ENCODE measurements at regions not wholly inside any gene's neighbourhood (a gene's known extent, or its start where the extent isn't known, plus 50 kb on each side); places are given as distances from the start of the nearest gene placed in this dataset.
"Not testable (repeated sequence)": the region's sequence is repeated elsewhere in the genome, so short reads cannot be mapped to it uniquely, and the experiment has no call there.

GRCh38 chr21:36613554-36613953 lies 85.4 kb upstream of the SIM2 start:
- WGBS: 89% methylated on average over 3 of the region's 3 CpGs
- no peak overlapping the region for H3K9ac ChIP-seq (ENCODE audit: low read depth, low read length)

GRCh38 chr21:36615274-36615964 lies 83.5 kb upstream of the SIM2 start:
- Histone ChIP-seq H3K4me3 (ENCODE audit: low read length) (no peak overlapping the region), H3K9me3 (ENCODE audit: insufficient read depth, low read depth, low read length) (peaks cover 15% of the 10 kb centered on the region), H3K9ac (ENCODE audit: low read depth, low read length) (no peak overlapping the region), H3K27me3 (ENCODE audit: insufficient read depth, low read length) (no peaks in the 10 kb centered on the region), H3K27ac (ENCODE audit: low read depth, low read length) (no peak overlapping the region), H3K36me3 (ENCODE audit: insufficient read depth, low read length) (no peaks in the 10 kb centered on the region), H3K4me1 (ENCODE audit: insufficient read depth, low read length) (no peaks in the 10 kb centered on the region)
- WGBS: 73% methylated on average over 5 of the region's 5 CpGs

More at GRCh38 chr21:36613554-36613953, 85.4 kb upstream of the SIM2 start:
- no peaks in the 10 kb centered on the region for H3K27me3 ChIP-seq (ENCODE audit: insufficient read depth, low read length)
- no peak overlapping the region for H3K4me3 ChIP-seq (ENCODE audit: low read length)
- H3K4me1 ChIP-seq (ENCODE audit: insufficient read depth, low read length): 0 out of 2 replicates have a peak, but pooled peaks cover under 1% of the 10 kb centered on the region
- H3K9me3 ChIP-seq (ENCODE audit: insufficient read depth, low read depth, low read length): peaks cover 29% of the 10 kb centered on the region
- H3K36me3 ChIP-seq (ENCODE audit: insufficient read depth, low read length): no peaks in the 10 kb centered on the region
- no peak overlapping the region for H3K27ac ChIP-seq (ENCODE audit: low read depth, low read length)

GRCh38 chr21:36616773-36617172 lies 82.1 kb upstream of the SIM2 start:
- H3K4me1 ChIP-seq (ENCODE audit: insufficient read depth, low read length); H3K36me3 ChIP-seq (ENCODE audit: insufficient read depth, low read length); H3K27me3 ChIP-seq (ENCODE audit: insufficient read depth, low read length); H3K9ac ChIP-seq (ENCODE audit: low read depth, low read length); H3K4me3 ChIP-seq (ENCODE audit: low read length); H3K27ac ChIP-seq (ENCODE audit: low read depth, low read length): not testable (repeated sequence)
- 98% methylated on average over 13 of the region's 13 CpGs for WGBS
- H3K9me3 ChIP-seq (ENCODE audit: insufficient read depth, low read depth, low read length): peaks cover 15% of the 10 kb centered on the region

- not testable (repeated sequence) for H3K9ac ChIP-seq (ENCODE audit: low read depth, low read length); H3K36me3 ChIP-seq (ENCODE audit: insufficient read depth, low read length); H3K27me3 ChIP-seq (ENCODE audit: insufficient read depth, low read length); H3K9me3 ChIP-seq (ENCODE audit: insufficient read depth, low read depth, low read length); H3K4me1 ChIP-seq (ENCODE audit: insufficient read depth, low read length); H3K4me3 ChIP-seq (ENCODE audit: low read length); H3K27ac ChIP-seq (ENCODE audit: low read depth, low read length)
- no CpG with 5 or more reads among the region's 1 CpG for WGBS
Measured at GRCh38 chr21:36621794-36622193, 77.1 kb upstream of the SIM2 start.

GRCh38 chr21:36624105-36624504 lies 74.8 kb upstream of the SIM2 start:
- H3K36me3 ChIP-seq (ENCODE audit: insufficient read depth, low read length): no peaks in the 10 kb centered on the region
- no peaks in the 10 kb centered on the region for H3K9me3 ChIP-seq (ENCODE audit: insufficient read depth, low read depth, low read length)
- H3K27me3 ChIP-seq (ENCODE audit: insufficient read depth, low read length): no peaks in the 10 kb centered on the region
- no peak overlapping the region for H3K4me3 ChIP-seq (ENCODE audit: low read length)
- WGBS: 94% methylated on average over 4 of the region's 4 CpGs
- no peaks in the 10 kb centered on the region for H3K4me1 ChIP-seq (ENCODE audit: insufficient read depth, low read length)
- H3K9ac ChIP-seq (ENCODE audit: low read depth, low read length): no peak overlapping the region
- H3K27ac ChIP-seq (ENCODE audit: low read depth, low read length): no peak overlapping the region

- H3K27ac ChIP-seq (ENCODE audit: low read depth, low read length): no peak overlapping the region
- no peaks in the 10 kb centered on the region for H3K9me3 ChIP-seq (ENCODE audit: insufficient read depth, low read depth, low read length)
- H3K4me3 ChIP-seq (ENCODE audit: low read length): no peak overlapping the region
- H3K4me1 ChIP-seq (ENCODE audit: insufficient read depth, low read length): no peaks in the 10 kb centered on the region
- no peaks in the 10 kb centered on the region for H3K36me3 ChIP-seq (ENCODE audit: insufficient read depth, low read length)
- H3K9ac ChIP-seq (ENCODE audit: low read depth, low read length): no peak overlapping the region
- H3K27me3 ChIP-seq (ENCODE audit: insufficient read depth, low read length): peaks cover 10% of the 10 kb centered on the region
- WGBS: 91% methylated on average over 3 of the region's 3 CpGs
Measured at GRCh38 chr21:36626791-36627190, 72.1 kb upstream of the SIM2 start.

- Histone ChIP-seq H3K9ac (ENCODE audit: low read depth, low read length) (no peak overlapping the region), H3K27me3 (ENCODE audit: insufficient read depth, low read length) (peaks cover 11% of the 10 kb centered on the region), H3K4me1 (ENCODE audit: insufficient read depth, low read length) (no peaks in the 10 kb centered on the region), H3K27ac (ENCODE audit: low read depth, low read length) (no peak overlapping the region), H3K9me3 (ENCODE audit: insufficient read depth, low read depth, low read length) (no peaks in the 10 kb centered on the region), H3K36me3 (ENCODE audit: insufficient read depth, low read length) (no peaks in the 10 kb centered on the region), H3K4me3 (ENCODE audit: low read length) (no peak overlapping the region)
- 100% methylated on average over 5 of the region's 5 CpGs for WGBS
Measured at GRCh38 chr21:36627242-36627641, 71.7 kb upstream of the SIM2 start.

GRCh38 chr21:36628106-36628505 lies 70.8 kb upstream of the SIM2 start:
- Histone ChIP-seq H3K4me3 (ENCODE audit: low read length) (no peak overlapping the region), H3K27me3 (ENCODE audit: insufficient read depth, low read length) (peaks cover 14% of the 10 kb centered on the region), H3K4me1 (ENCODE audit: insufficient read depth, low read length) (no peaks in the 10 kb centered on the region), H3K9ac (ENCODE audit: low read depth, low read length) (no peak overlapping the region), H3K9me3 (ENCODE audit: insufficient read depth, low read depth, low read length) (no peaks in the 10 kb centered on the region), H3K27ac (ENCODE audit: low read depth, low read length) (no peak overlapping the region), H3K36me3 (ENCODE audit: insufficient read depth, low read length) (no peaks in the 10 kb centered on the region)
- 94% methylated on average over 9 of the region's 9 CpGs for WGBS

- no peaks in the 10 kb centered on the region for H3K36me3 ChIP-seq (ENCODE audit: insufficient read depth, low read length)
- H3K27me3 ChIP-seq (ENCODE audit: insufficient read depth, low read length): peaks cover 14% of the 10 kb centered on the region
- no peak overlapping the region for H3K4me3 ChIP-seq (ENCODE audit: low read length)
- no peak overlapping the region for H3K27ac ChIP-seq (ENCODE audit: low read depth, low read length)
- H3K4me1 ChIP-seq (ENCODE audit: insufficient read depth, low read length): no peaks in the 10 kb centered on the region
- H3K9ac ChIP-seq (ENCODE audit: low read depth, low read length): no peak overlapping the region
- 93% methylated on average over 13 of the region's 13 CpGs for WGBS
- H3K9me3 ChIP-seq (ENCODE audit: insufficient read depth, low read depth, low read length): no peaks in the 10 kb centered on the region
Measured at GRCh38 chr21:36628761-36629460, 70.0 kb upstream of the SIM2 start.

GRCh38 chr21:36630485-36631206 lies 68.3 kb upstream of the SIM2 start:
- Histone ChIP-seq H3K4me3 (ENCODE audit: low read length) (no peak overlapping the region), H3K9ac (ENCODE audit: low read depth, low read length) (no peak overlapping the region), H3K36me3 (ENCODE audit: insufficient read depth, low read length) (no peaks in the 10 kb centered on the region), H3K4me1 (ENCODE audit: insufficient read depth, low read length) (no peaks in the 10 kb centered on the region), H3K27ac (ENCODE audit: low read depth, low read length) (no peak overlapping the region), H3K9me3 (ENCODE audit: insufficient read depth, low read depth, low read length) (no peaks in the 10 kb centered on the region), H3K27me3 (ENCODE audit: insufficient read depth, low read length) (peaks cover 14% of the 10 kb centered on the region)
- 49% methylated on average over 19 of the region's 19 CpGs for WGBS

- Histone ChIP-seq H3K9ac (ENCODE audit: low read depth, low read length) (no peak overlapping the region), H3K4me1 (ENCODE audit: insufficient read depth, low read length) (no peaks in the 10 kb centered on the region), H3K4me3 (ENCODE audit: low read length) (no peak overlapping the region), H3K27me3 (ENCODE audit: insufficient read depth, low read length) (peaks cover 10% of the 10 kb centered on the region), H3K36me3 (ENCODE audit: insufficient read depth, low read length) (no peaks in the 10 kb centered on the region), H3K27ac (ENCODE audit: low read depth, low read length) (no peak overlapping the region), H3K9me3 (ENCODE audit: insufficient read depth, low read depth, low read length) (no peaks in the 10 kb centered on the region)
- WGBS: 0% methylated on average over 1 of the region's 1 CpG
Measured at GRCh38 chr21:36636016-36636415, 62.9 kb upstream of the SIM2 start.

Data from HUES64 (cell line).